CD14-positive monocyte (primary cell): ENCODE measurements at regions not wholly inside any gene's neighbourhood (a gene's known extent, or its start where the extent isn't known, plus 50 kb on each side); places are given as distances from the start of the nearest gene placed in this dataset.

ENCODE experiments used
- DNase-seq, 3 donors: peaks; one replicate each; pipeline ENCODE4 v3.0.0-alpha.2; 2011 to 2022
- H2AFZ ChIP-seq: 2 replicates; pipeline ENCODE4 v1.6.0; 2012; ENCODE audit warnings: mild to moderate bottlenecking, low read depth, low read length, inconsistent platforms; ENCODE audit not compliant: insufficient read depth, poor library complexity, severe bottlenecking
- H3K27ac ChIP-seq, 2 donors: 1 replicate in 1 of 2; 2 replicates in 1 of 2; pipeline ENCODE4 v1.5.1; 2012 to 2013; ENCODE audit warnings: low read length in 2 of 2, control low read depth in 1 of 2, inconsistent platforms in 1 of 2, low read depth in 1 of 2, mild to moderate bottlenecking in 1 of 2
- H3K27me3 ChIP-seq, 2 donors: one replicate each; pipeline versions ENCODE4 v1.6.0 to v1.6.1; 2011 to 2013; ENCODE audit warnings: low read length in 2 of 2; ENCODE audit not compliant: control insufficient read depth in 2 of 2, insufficient read depth in 2 of 2
- H3K36me3 ChIP-seq, 2 donors: replicated peaks in 1 of 2; 1 replicate in 1 of 2; 2 replicates in 1 of 2; pipeline versions ENCODE4 v1.5.1 to v1.6.1; 2012 to 2013; ENCODE audit warnings: low read length in 2 of 2, control low read depth in 1 of 2, inconsistent platforms in 1 of 2, mild to moderate bottlenecking in 1 of 2; ENCODE audit not compliant: insufficient read depth in 2 of 2, control insufficient read depth in 1 of 2
- H3K4me1 ChIP-seq, 2 donors: 1 replicate in 1 of 2; 2 replicates in 1 of 2; pipeline versions ENCODE4 v1.5.1 to v1.6.1; 2012 to 2013; ENCODE audit warnings: low read length in 2 of 2, control low read depth in 1 of 2, inconsistent platforms in 1 of 2, mild to moderate bottlenecking in 1 of 2, moderate library complexity in 1 of 2; ENCODE audit not compliant: insufficient read depth in 2 of 2, control insufficient read depth in 1 of 2
- H3K4me2 ChIP-seq: replicated peaks from 2 replicates; pipeline ENCODE3; 2012; ENCODE audit warnings: low read length, moderate library complexity, mild to moderate bottlenecking; ENCODE audit not compliant: poor library complexity, severe bottlenecking; ENCODE audit errors: extremely low read depth
- H3K4me3 ChIP-seq, 3 experiments: fragments of 200-600 bp in 1 of 3; sonication (generic) in 1 of 3; replicated peaks in 1 of 3; 1 replicate in 2 of 3; 2 replicates in 1 of 3; pipeline ENCODE4 v1.5.1; 2011 to 2013; ENCODE audit warnings: low read length in 3 of 3, mild to moderate bottlenecking in 3 of 3, control low read depth in 2 of 3, low read depth in 2 of 3, inconsistent platforms in 1 of 3, moderate library complexity in 1 of 3
- H3K79me2 ChIP-seq: 2 replicates; pipeline ENCODE4 v1.6.0; 2012; ENCODE audit warnings: mild to moderate bottlenecking, control low read depth, inconsistent platforms, low read length, moderate library complexity; ENCODE audit not compliant: insufficient read depth
- H3K9ac ChIP-seq: 2 replicates; pipeline ENCODE4 v1.6.0; 2017; ENCODE audit warnings: low read length, mild to moderate bottlenecking; ENCODE audit not compliant: insufficient read depth, poor library complexity, severe bottlenecking
- H3K9me3 ChIP-seq, 2 donors: replicated peaks in 1 of 2; 1 replicate in 1 of 2; 2 replicates in 1 of 2; pipeline versions ENCODE4 v1.5.1 to v1.6.1; 2012 to 2013; ENCODE audit warnings: low read length in 2 of 2, control low read depth in 1 of 2; ENCODE audit not compliant: control insufficient read depth in 1 of 2, insufficient read depth in 1 of 2
- H4K20me1 ChIP-seq: 2 replicates; pipeline ENCODE4 v1.6.0; 2012; ENCODE audit warnings: mild to moderate bottlenecking, low read length, control low read depth, moderate library complexity; ENCODE audit not compliant: insufficient read depth
- H3K27ac Mint-ChIP-seq, 7 donors: one replicate each; pipeline ENCODE4 v1.8.0; 2020; ENCODE audit warnings: mild to moderate bottlenecking in 7 of 7, mixed read lengths in 7 of 7, moderate library complexity in 6 of 7, inconsistent platforms in 2 of 7
- H3K27me3 Mint-ChIP-seq, 3 donors: one replicate each; pipeline ENCODE4 v1.8.0; 2021 to 2022; ENCODE audit warnings: low read depth in 3 of 3, mild to moderate bottlenecking in 3 of 3, mixed read lengths in 3 of 3, moderate library complexity in 3 of 3, inconsistent platforms in 1 of 3
- H3K36me3 Mint-ChIP-seq, 2 donors: one replicate each; pipeline ENCODE4 v1.8.0; 2020; ENCODE audit warnings: mixed read lengths in 2 of 2, inconsistent platforms in 1 of 2, mild to moderate bottlenecking in 1 of 2
- H3K4me1 Mint-ChIP-seq: one replicate; pipeline ENCODE4 v1.8.0; 2020; ENCODE audit warnings: mild to moderate bottlenecking, mixed read lengths
- H3K4me3 Mint-ChIP-seq, 2 donors: one replicate each; pipeline ENCODE4 v1.8.0; 2020; ENCODE audit warnings: mild to moderate bottlenecking in 2 of 2, mixed read lengths in 2 of 2, moderate library complexity in 1 of 2
- H3K9me3 Mint-ChIP-seq, 7 donors: one replicate each; pipeline ENCODE4 v1.8.0; 2020 to 2022; ENCODE audit warnings: mixed read lengths in 7 of 7, mild to moderate bottlenecking in 6 of 7, moderate library complexity in 6 of 7, inconsistent platforms in 2 of 7
- WGBS: methylation state at CpG from one replicate; pipeline ENCODE4 v1.1.5; 2013; ENCODE audit warnings: missing lambda C conversion rate; ENCODE audit not compliant: insufficient coverage; 5-methylcytosine and 5-hydroxymethylcytosine counted together
- intact Hi-C, 2 donors: fragments of 100-400 bp; cut with micrococcal nuclease; formaldehyde crosslinking; loops; one replicate each; pipeline versions ENCODE4 v1.15.0 to v1.15.1; 2023
- TF ChIP-seq, protein P1 (sequence below): fragments of 200-600 bp; IDR thresholded peaks from one replicate; pipeline ENCODE4 v1.8.0; 2022; ENCODE audit warnings: antibody characterized with exemption, mild to moderate bottlenecking

DNA sequence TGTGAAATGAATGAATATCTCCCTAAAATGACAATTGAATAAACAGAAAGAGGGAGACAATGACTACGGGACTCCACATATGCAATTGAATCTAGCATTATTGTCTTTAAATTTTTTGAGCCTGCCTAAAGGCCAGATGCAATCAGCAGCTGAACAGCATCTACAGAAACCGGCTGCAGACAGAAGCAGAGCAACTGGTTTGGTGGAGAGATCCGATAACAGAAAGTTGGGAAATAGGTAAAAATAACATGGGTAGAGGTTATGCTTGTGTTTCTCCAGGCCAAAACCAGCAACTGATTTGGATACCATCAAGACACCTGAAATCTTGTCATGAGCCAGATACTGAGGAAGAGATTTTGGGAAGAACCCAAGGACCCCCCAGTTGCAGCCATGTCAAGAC lies 146.6 kb downstream of the ZNF33B start:
- H3K27me3 ChIP-seq, result no peaks in the 10 kb centered on the region
- Mint-ChIP-seq H3K9me3 (peaks cover 11 to 34% (median 17%) of the 10 kb centered on the region in 7 donors), H3K27me3 (peaks cover 0 to 2% (median 1%) of the 10 kb centered on the region in 3 donors), H3K4me1 (no peaks in the 10 kb centered on the region), H3K27ac (no peak overlapping the region), H3K36me3 (no peaks in the 10 kb centered on the region), H3K4me3 (peak overlapping the region in 1 of 2 donors; percentile 47)
- H3K4me3 ChIP-seq, result no peak overlapping the region
- H3K9me3 ChIP-seq, result peaks cover 22 to 31% of the 10 kb centered on the region in 2 donors
- no peaks in the 10 kb centered on the region for H3K4me1 ChIP-seq
- no peaks in the 10 kb centered on the region for H4K20me1 ChIP-seq
- no peaks in the 10 kb centered on the region for H3K79me2 ChIP-seq
- no peak overlapping the region for H3K9ac ChIP-seq
- intact Hi-C loops, result no loop called here
- no CpG with 5 or more reads among the region's 3 CpGs for WGBS
- H3K36me3 ChIP-seq, result no peaks in the 10 kb centered on the region
- no peak overlapping the region for H3K27ac ChIP-seq
- TF ChIP-seq, protein P1, sequence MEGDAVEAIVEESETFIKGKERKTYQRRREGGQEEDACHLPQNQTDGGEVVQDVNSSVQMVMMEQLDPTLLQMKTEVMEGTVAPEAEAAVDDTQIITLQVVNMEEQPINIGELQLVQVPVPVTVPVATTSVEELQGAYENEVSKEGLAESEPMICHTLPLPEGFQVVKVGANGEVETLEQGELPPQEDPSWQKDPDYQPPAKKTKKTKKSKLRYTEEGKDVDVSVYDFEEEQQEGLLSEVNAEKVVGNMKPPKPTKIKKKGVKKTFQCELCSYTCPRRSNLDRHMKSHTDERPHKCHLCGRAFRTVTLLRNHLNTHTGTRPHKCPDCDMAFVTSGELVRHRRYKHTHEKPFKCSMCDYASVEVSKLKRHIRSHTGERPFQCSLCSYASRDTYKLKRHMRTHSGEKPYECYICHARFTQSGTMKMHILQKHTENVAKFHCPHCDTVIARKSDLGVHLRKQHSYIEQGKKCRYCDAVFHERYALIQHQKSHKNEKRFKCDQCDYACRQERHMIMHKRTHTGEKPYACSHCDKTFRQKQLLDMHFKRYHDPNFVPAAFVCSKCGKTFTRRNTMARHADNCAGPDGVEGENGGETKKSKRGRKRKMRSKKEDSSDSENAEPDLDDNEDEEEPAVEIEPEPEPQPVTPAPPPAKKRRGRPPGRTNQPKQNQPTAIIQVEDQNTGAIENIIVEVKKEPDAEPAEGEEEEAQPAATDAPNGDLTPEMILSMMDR, result no peak
- H2AFZ ChIP-seq, result no peak overlapping the region
- DNase-seq, result no peak
- H3K4me2 ChIP-seq, result no peak overlapping the region

GRCh38 chr10:42491001-42491592 lies 147.3 kb downstream of the ZNF33B start:
- no peaks in the 10 kb centered on the region for H3K27me3 ChIP-seq
- no peaks in the 10 kb centered on the region for H3K4me1 ChIP-seq
- Mint-ChIP-seq H3K36me3 (no peaks in the 10 kb centered on the region), H3K4me3 (no peak overlapping the region), H3K27me3 (peaks cover 0 to 2% (median 1%) of the 10 kb centered on the region in 3 donors), H3K9me3 (peaks cover 11 to 38% (median 17%) of the 10 kb centered on the region in 7 donors), H3K27ac (no peak overlapping the region), H3K4me1 (no peaks in the 10 kb centered on the region)
- no peak overlapping the region for H2AFZ ChIP-seq
- WGBS, result no CpG with 5 or more reads among the region's 2 CpGs
- H4K20me1 ChIP-seq, result no peaks in the 10 kb centered on the region
- peaks cover 29 to 34% of the 10 kb centered on the region in 2 donors for H3K9me3 ChIP-seq
- no peak overlapping the region for H3K4me2 ChIP-seq
- TF ChIP-seq, protein P1, result no peak
- no peaks in the 10 kb centered on the region for H3K79me2 ChIP-seq
- no peak overlapping the region for H3K9ac ChIP-seq
- intact Hi-C loops, result no loop called here
- H3K4me3 ChIP-seq, result no peak overlapping the region
- no peak for DNase-seq
- no peak overlapping the region for H3K27ac ChIP-seq
- H3K36me3 ChIP-seq, result no peaks in the 10 kb centered on the region
